CD4-positive, alpha-beta T cell treated with Interleukin-17A for 4 hours (primary cell): ENCODE measurements at regions not wholly inside any gene's neighbourhood (a gene's known extent, or its start where the extent isn't known, plus 50 kb on each side); places are given as distances from the start of the nearest gene placed in this dataset.

Experiments used
- DNase-seq: peaks from one replicate; pipeline ENCODE4 v3.0.0-alpha.2; 2020; ENCODE audit warnings: mixed read lengths

DNA sequence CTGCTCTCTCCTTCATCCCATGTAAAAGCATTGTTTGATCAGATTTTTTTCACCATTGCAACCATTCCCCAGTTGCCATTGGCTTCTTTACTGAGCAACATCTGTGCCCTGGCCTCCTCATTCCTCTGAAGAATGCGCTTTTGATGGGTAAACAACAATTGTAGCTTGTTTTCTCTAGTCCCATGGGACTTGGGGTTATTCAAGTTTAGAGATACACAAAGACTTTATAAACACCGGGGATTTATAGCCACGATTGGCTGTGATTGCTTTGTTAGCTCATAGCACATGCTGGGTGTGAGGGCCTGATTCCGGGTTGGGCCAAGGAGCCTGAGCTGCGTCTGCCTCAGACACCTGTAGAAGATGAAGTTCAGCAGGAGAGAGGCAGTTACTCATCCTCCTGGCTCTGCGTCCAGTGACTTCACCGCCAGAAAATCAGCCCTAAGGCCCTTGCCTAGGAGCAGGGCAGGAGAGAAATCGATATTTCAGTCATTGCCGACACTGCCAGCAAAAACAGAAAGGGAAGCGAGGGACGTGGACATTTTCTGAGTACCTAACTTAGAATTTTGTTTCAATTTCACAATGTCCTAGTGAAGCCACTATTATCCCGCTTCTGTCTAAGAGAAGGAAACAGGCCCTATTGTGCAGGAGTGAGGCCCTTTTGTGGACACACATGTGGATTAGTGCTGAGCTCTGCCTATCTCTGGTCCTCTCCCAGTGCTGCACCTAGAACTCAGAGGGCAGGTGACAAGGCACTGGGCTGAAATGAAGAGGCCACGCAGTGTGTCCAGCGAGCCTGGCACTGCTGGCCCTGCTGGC, 159.8 kb upstream of the USP24 start:
- DNase-seq = no peak

DNA sequence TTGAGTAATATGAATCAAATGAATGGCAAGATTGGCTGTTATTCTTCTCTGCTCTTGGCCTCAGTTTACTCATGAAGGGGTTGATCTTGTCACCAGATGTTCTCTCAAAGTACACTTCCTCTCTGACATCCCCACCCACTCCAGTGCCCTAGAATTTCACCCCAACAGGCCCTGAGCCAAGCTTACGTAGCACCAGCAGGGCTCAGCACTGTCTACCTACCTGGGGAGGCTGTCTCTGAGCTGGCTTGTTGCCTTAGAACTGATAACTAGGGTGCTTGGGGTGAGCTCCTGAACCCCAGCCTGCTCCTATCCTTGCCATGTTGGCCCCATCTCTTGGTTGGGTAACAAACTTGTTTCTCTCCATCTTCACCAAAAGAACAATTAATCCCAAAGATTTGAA, 159.1 kb upstream of the USP24 start:
- no peak for DNase-seq

DNA sequence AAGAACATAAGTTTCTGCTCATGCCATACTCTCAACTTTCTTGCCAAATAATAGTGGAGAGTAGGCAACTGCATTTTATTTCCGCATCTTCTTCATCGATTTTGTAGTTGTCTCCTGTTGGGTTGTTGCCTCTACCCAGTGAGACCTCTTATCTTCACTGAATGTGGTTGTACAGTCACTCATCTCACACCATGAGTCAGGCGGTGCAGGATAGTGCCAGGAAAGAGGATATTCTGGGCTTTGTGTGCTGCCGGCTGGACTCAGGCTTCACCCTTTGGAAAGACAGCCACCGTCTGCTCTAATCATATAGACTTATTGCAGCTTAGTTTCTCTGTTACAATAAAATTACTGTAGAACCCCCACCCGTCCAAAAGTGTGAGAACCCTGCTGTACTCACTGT, 154.3 kb upstream of the USP24 start:
- DNase-seq = no peak

DNA sequence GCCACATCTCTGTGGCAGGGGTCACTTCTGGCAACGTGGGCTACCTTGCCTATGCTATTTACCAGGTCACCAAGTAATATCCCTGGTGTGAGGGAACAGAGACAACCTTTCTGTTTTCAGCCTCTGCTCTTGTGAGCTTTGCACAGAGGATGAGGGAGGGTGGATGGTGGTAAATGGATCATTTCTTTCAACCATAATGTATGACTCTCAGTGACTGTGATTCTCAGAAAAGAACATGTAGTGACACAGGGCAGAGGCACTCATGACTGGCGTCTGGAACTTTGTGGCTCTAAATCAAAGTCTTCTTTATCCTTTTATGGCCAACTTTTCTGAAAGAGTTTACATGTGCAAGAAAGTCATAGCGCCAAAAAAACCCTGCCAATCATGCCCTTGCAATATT, 153.5 kb upstream of the USP24 start:
- no peak for DNase-seq

DNA sequence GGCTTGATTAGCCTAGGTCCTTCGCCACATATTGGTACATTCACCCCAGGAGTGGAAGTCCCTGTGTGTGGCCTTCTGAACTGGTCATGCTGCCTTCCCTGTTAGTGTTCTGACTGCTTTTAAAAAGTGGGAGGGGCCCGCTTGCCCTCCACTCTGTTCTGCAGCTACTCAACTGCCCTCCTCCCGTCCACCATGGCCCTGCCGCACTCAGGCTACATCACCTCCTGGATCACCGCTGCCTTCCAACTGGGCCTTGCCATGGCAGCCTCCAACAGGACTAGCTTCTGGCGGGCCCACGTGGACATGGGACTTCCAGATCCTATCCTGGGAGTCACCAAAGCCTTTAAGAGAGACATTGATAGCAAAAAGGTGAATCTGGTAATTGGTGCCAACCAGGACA, 152.1 kb upstream of the USP24 start:
- no peak for DNase-seq

DNA sequence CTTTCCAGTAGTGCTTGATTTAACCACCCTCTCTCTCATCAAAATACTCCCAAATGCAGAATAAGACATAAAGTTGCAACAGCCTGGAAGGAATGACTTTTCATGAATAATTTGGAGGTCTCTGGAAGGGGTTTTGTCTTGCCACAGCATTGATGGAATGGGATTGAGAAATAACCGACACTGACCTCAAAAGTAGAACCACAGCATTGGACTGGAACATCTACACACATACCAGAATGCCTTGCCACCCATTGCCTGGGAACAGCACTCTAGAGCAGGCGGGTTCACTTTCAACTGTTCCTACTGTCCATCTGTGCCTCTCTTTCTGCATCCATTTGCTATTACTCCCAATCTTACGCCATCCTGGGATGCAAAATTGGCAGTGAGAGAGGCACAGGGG, 149.1 kb upstream of the USP24 start:
- no peak for DNase-seq

DNA sequence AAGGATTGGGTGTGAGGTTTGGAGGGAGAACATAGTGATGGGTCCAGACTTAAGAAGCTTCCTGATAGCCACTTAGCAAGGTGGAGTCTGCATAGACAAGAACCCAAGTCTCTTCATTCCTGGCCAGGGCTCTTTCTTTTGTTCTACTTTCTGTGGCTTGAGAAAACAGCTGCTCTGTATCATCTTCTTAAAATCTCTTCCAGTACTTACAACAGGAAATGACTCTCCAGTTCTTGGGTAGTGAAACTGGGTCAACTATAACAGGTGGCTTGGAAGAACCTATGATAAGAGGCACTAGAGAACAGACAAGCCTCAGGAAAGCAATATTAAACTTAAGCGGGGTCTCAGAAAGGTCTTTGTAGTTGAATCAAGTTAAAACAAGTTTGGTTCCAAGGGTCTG, 148.1 kb upstream of the USP24 start:
- DNase-seq = no peak

DNA sequence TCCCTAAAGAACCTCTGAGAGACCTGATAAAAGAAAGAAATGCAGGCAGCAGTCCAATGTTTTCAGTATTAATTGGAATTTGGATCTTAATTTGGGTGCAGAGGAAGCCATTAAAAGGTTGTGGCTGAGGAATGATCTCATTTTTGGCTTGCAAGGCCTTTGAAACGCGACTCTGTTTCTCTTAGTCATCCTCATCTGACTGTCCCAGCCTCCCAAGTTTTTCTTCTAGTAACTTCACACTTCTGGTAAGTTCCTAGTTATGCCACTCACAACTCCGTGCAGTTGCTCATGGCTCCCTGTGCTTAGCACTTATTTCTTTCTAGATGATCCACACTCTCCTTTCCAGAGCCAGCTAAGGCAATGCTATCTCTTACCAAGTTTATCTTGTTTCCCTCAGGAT, 147.4 kb upstream of the USP24 start:
- no peak for DNase-seq

DNA sequence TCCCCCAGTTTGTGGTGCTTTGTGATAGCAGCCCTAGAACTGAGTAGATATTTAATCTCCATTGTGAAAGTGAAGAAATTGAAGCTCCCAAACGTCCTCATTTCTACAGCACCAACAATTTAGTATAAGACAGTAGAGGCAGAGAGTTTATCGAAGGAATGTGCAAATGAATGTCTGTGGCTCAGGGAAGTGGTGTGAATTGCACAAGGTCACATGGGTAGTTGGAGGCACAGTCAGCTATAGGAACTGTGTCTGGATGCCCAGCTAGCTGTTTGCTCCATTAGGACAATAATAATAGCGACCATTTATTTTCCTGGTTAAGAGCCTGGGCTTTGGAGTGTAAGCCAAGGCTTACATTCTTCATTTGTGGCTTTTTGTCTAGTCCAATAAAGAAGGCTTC, 144.4 kb upstream of the USP24 start:
- DNase-seq = no peak

DNA sequence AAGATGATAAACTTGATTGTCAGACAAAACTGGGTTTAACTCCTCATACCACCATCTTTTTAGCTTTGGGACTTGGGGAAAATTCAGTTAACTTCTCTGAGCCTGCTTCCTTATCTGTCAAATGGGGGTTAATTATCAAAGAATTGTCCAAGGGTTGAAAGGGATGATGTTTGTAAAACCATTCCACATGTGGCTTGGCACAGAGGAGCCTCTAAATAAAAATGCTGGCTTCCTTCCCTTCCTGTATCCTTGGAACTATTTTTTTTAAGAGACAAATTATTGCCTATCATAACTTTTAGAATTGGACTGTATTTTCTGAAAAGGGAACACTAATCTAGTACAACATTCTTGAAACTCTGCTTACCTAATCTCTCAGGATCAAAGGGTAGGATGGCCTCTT, 143.4 kb upstream of the USP24 start:
- no peak for DNase-seq

DNA sequence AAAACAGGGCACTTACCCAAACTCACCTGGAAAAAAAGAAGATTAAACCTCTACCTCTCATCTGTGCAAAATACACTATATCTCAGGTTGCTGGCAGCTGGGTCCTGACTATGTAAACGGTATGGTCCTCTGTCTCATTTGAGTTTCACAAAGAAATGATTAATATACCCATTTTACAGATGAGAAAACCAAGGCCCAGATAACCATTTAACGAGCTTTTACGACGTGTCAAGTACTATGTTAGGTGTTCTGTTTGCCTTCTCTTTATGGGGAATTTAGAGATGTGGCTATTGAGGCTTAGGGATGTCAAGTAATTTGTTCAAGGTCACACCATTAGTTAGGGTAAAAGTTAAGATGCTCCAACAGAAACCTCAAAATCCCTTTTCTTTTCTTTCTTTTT, 140.4 kb upstream of the USP24 start:
- DNase-seq = no peak

DNA sequence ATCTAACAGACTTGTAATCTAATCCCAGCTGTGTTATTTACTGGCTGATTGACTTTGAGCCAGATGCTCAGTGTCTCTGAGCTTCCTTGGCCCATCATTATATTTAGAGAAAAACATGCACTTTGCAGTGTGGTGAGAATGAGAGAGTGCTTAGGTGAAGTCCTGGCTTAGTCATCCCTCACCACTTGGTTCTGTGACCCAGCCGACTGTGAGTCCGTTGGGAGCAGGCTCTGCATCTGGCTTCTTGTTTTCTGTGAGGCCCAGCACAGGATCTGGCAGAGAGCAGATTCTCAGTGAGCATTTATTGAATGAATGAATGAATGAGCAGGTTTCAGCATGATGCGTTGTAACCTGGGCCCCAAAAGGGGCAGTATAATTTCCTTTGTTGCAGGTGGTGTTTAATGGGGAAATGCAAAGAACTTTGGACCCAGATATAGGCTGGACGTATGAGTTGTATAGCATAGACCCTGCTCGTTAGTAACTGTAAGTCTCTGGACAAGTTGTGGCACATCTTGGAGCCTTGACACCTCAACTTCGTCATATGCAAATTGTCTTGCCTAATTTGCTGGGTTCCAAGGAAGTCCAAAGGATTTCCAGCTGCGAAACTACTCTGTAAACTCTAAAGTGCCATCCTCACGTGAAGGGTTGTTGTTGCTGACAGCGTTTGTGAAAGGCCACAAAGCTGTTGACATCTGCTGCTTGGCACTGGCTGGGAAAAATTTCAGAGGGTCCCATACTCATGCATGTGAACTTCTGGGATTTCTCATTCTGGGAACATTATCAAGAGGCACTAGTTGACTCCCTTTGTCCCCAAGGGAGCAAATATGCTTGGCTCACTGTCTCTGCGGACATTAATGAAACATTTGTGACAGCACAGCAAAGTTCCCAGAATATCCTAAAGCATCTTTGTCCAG, 138.8 kb upstream of the USP24 start:
- no peak for DNase-seq

DNA sequence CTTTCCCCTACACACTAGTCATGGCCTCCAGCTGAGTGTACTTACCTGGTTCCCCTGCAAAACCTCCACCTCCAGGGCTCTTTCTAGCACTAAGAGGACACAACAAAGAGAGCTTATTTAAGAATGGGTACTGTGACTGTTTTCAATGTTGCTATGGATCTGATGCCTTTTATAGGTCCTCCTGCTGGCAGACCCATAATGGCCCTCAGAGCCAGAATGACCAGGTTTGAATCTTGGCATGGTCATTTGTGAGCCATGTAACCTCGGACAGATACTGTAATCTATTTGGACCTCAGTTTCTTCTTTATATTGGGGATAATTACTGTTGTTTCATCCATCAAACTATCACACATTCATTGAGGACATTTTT, 137.6 kb upstream of the USP24 start:
- no peak for DNase-seq

DNA sequence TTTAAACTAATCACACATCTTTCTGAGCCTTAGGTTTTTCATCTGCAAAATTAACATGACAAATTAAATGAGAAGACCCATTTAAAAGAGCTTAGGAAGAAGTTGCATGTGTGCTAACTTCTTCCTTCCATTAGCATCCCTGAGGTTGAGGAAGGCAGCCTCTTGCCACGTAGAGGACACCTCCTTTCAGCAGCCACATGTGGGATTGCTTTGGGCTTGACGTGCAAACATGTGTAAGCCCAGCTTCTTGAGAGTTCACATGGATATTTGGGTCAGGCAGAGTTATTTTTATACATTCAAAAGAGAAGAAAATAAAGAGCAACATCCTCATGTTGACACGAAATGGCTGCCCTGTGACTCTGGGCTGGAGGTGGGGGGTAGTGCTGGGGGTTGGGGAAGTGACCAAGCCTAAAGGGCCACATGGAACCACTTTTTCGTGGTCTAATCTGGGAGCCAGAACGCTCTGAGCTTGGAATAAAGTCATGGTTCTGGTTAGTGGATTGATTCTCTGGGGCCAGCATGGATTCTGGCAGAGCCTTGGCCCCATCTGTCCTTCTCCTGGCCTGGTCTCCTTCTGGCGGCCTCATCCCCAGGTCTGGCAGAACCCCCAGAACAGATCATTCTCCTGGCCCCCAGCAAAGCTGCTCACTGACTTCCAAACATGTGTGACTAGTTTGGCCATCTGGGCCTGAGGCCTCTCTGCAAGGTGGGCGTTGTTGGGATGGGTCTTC, 137.1 kb upstream of the USP24 start:
- DNase-seq = no peak

DNA sequence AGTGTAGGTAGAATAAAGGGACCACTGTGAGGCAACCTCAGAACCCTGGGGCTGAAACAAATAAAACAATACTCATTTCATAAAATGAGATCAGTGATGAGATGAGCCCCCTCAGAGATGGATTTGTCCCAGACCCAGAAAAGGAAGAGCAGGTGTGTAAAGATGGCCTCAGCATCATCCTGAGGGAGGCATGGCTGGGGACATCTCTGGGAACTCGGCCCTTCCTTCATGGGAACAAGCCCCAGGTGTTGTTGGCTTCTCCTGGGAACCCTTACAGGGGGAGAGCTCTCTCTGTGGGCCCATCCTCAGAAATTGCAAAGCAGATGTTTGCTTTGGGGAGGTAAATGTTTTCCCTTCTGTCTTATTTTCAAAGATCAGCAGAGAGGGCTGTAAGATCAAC, 133.2 kb upstream of the USP24 start:
- no peak for DNase-seq

DNA sequence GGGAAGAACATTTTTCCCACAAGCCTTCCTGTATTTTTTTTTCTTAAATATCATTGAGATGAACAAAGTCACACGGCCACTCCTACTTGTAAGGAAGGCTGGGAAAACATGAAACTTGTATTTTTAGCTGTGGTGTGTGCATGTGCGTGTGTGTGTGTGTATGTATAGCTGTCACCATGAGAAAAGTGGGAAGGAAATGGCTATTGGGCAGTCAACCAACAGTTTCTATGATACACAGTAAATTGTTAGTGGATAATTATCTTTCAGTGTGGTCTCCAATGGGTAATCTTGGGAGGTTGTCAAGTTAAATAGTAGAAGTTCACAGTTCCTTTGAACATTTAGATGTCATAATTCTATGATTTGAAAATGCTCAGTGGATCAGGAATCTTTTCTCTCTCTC, 132.7 kb upstream of the USP24 start:
- no peak for DNase-seq

DNA sequence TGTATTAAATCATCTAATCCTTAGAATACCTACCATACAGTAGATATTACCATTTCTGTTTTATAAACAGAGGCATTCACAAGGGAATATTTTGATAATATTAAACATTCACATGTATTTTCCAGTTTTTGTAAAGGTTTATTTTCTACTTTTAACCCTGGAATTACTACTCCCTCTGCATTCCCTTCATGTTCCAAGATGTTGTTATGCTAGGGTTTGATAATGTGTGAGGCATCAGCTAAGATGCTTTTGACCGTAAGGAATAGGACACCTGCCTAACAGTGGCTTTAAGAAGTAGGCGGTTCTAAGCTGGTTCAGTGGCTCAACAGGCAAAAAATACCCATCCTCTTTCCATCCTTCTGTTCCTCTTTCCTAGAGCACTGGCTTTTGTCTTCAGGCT, 131.9 kb upstream of the USP24 start:
- DNase-seq = no peak

DNA sequence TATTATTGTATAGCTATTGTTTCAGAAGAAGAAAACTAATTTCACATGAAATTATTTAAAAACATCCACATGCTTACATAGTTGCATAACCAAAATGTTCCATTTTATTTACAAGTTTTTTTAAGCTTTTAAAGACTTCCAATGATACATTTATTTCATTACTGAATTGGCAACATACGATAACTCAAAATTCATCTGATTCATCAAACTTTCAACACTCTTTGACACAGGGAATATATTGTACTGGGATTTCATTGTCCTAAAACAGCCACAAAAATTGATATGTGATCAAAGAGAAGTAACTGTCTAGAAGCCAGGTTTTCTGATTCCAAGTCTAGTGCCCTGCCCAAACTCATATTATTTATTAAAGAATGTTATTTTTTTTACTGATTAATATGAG, 131.4 kb upstream of the USP24 start:
- DNase-seq = no peak

DNA sequence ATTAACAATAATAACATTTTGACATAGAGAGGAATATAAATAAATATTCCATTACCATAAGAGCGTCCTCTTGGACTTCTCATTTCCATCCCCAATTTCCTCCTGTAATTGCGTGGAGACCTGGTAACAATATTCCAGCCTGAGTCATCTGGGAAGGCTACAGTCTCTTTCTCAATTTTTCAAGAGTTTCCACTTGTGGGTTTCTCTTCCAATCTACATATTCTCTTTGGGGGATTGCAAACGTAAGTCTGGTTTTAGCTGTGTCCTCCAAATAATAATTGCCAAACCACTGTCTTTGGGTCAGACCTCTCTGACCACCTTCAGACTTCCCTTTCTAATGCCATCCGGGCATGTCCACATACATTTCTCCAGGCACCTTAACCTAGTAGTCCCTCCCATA, 124.5 kb upstream of the USP24 start:
- DNase-seq = no peak

DNA sequence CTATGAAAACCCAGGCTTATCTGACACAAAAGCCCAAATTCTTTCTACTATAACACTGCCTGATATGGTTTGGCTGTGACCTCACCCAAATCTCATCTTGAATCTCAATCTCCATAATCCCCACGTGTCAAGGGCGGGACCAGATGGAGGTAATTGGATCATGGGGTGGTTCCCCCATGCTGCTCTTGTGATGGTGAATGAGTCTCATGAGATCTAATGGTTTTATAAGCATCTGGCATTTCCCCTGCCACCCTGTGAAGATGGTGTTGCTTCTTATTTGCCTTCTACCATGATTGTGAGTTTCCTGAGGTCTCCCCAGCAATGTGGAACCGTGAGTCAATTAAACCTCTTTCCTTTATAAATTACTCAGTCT, 123.3 kb upstream of the USP24 start:
- DNase-seq = no peak

DNA sequence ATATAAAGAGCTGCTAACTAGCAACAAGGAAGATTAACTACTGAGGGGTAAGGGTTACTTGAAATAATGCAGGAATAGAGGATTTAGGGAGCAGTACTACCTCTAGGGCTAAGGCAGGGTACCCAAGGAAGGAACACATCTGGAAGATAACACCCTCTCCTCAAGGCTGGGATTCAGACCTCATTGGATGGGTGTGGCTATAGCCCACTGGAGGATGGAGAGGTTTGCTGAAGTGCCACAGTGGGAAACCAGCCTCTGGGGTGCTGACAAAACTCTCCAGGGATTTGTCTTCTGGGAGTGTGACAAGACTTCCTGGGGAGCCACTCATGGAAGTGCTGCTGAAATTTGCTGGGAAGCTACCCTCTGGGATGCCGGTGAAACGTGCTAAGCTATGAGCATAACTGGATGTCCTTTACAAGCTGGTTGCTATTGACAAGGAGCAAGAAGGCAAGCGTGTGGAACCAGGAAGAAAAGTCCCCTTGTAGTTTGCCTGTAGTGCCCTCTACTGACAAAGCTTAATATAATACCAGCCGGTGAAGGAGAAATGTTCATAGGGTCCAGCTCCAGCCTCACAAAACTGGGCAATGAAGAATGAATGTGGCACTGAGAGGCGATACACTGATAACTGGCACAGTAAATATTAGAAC, 122.8 kb upstream of the USP24 start:
- DNase-seq = no peak

DNA sequence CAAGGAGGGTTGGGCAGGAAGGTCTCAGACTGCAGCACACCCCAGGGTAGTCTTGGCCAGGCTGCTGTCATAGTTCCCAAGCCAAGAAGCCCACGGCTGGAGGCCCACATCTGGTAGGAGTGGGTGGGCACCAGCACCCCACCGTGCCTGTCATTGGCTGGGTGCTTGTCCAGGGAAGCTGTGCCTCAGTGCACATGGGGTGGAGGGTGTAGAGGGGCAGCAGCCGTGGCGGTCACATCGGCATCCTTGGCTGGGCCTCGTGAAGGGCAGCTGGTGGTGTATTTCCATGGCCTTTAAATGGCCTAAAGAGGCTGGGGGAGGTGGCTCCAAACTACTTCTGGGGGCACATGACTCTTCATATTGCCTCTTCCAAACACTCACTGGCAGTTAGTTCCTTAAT, 119.6 kb upstream of the USP24 start:
- DNase-seq = no peak

DNA sequence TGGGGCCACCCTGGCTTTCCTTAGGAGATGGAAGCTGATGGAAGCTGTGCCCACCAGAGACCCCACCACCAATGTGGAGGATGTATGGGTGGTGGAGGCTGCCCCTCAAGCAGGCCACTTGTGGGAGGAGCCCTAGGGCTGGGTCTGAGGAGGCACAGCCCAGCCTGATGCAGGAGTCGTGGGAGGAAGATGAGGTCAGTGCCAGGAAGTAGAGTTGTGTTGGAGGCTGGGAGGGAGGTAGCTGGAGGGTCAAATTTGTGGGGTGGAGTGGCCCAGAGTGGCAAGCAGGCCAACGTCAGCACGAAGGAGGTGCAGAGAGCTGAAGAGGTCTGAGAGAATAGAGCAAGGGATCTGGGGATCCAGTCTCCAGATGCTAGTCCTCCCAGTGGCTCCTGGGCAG, 119.0 kb upstream of the USP24 start:
- no peak for DNase-seq
